CD8-positive, alpha-beta memory T cell (primary cell): ENCODE measurements at regions not wholly inside any gene's neighbourhood (a gene's known extent, or its start where the extent isn't known, plus 50 kb on each side); places are given as distances from the start of the nearest gene placed in this dataset.

ENCODE experiments used
- CTCF ChIA-PET: fragments of 350-600 bp; sonication (Branson Sonifier 250); formaldehyde crosslinking; loops from one replicate; lab custom pipeline; 2021; ENCODE audit warnings: antibody characterized with exemption; lab: Charles Lee
- POLR2A ChIA-PET: fragments of 350-600 bp; sonication (Branson Sonifier 250); formaldehyde crosslinking; loops from one replicate; lab custom pipeline; 2021; ENCODE audit warnings: antibody characterized with exemption; lab: Charles Lee
- DNase-seq, 5 donors: peaks; one replicate each; pipeline versions ENCODE4 v3.0.0 to v3.0.0-alpha.2; 2020 to 2022; ENCODE audit warnings: mixed read lengths in 1 of 5
- H3K27ac ChIP-seq: one replicate; pipeline ENCODE4 v1.7.0; 2013; ENCODE audit warnings: low read depth, mild to moderate bottlenecking, low read length, moderate library complexity
- H3K27me3 ChIP-seq: 2 replicates; pipeline ENCODE4 v1.7.0; 2013; ENCODE audit warnings: low read length, mild to moderate bottlenecking; ENCODE audit not compliant: insufficient read depth, poor library complexity, severe bottlenecking
- H3K36me3 ChIP-seq: 2 replicates; pipeline ENCODE4 v1.7.0; 2013; ENCODE audit warnings: mild to moderate bottlenecking, low read length, moderate library complexity; ENCODE audit not compliant: insufficient read depth
- H3K4me1 ChIP-seq: 2 replicates; pipeline ENCODE4 v1.7.0; 2013; ENCODE audit warnings: mild to moderate bottlenecking, low read length, moderate library complexity; ENCODE audit not compliant: insufficient read depth
- H3K4me3 ChIP-seq: 2 replicates; pipeline ENCODE4 v1.7.0; 2013; ENCODE audit warnings: mild to moderate bottlenecking, low read length
- H3K9me3 ChIP-seq: 2 replicates; pipeline ENCODE4 v1.7.0; 2013; ENCODE audit warnings: mild to moderate bottlenecking, low read length
- H3K27ac Mint-ChIP-seq, 8 donors: one replicate each; pipeline ENCODE4 v1.8.0; 2020 to 2021; ENCODE audit warnings: mixed read lengths in 8 of 8, mild to moderate bottlenecking in 6 of 8, inconsistent platforms in 3 of 8, moderate library complexity in 3 of 8
- H3K27me3 Mint-ChIP-seq, 2 donors: one replicate each; pipeline ENCODE4 v1.8.0; 2020 to 2021; ENCODE audit warnings: mixed read lengths in 2 of 2, mild to moderate bottlenecking in 1 of 2, moderate library complexity in 1 of 2
- H3K36me3 Mint-ChIP-seq, 3 donors: one replicate each; pipeline ENCODE4 v1.8.0; 2020 to 2021; ENCODE audit warnings: mixed read lengths in 3 of 3, inconsistent platforms in 1 of 3, mild to moderate bottlenecking in 1 of 3
- H3K4me1 Mint-ChIP-seq, 3 donors: one replicate each; pipeline ENCODE4 v1.8.0; 2020 to 2021; ENCODE audit warnings: mixed read lengths in 3 of 3, inconsistent platforms in 1 of 3, mild to moderate bottlenecking in 1 of 3
- H3K4me3 Mint-ChIP-seq, 7 donors: one replicate each; pipeline ENCODE4 v1.8.0; 2020 to 2021; ENCODE audit warnings: mixed read lengths in 7 of 7, mild to moderate bottlenecking in 6 of 7, moderate library complexity in 4 of 7, inconsistent platforms in 2 of 7
- H3K9me3 Mint-ChIP-seq, 5 donors: one replicate each; pipeline ENCODE4 v1.8.0; 2020 to 2022; ENCODE audit warnings: mixed read lengths in 5 of 5, mild to moderate bottlenecking in 3 of 5, moderate library complexity in 2 of 5, inconsistent platforms in 1 of 5

GRCh38 chr10:108422286-108422685 is 1257.8 kb upstream of the SORCS1 start:
- no peak overlapping the region for H3K4me3 ChIP-seq
- Mint-ChIP-seq H3K36me3 (no peaks in the 10 kb centered on the region), H3K27ac (no peak overlapping the region), H3K4me3 (no peak overlapping the region), H3K9me3 (peaks cover 3 to 15% (median 6%) of the 10 kb centered on the region in 5 donors), H3K27me3 (peaks cover 0 to 1% of the 10 kb centered on the region in 2 donors), H3K4me1 (no peaks in the 10 kb centered on the region)
- no peak overlapping the region for H3K27ac ChIP-seq
- no peaks in the 10 kb centered on the region for H3K36me3 ChIP-seq
- H3K27me3 ChIP-seq, result no peaks in the 10 kb centered on the region
- no peaks in the 10 kb centered on the region for H3K9me3 ChIP-seq
- DNase-seq, result no peak
- ChIA-PET CTCF (no interaction called here), POLR2A (no interaction called here)
- no peaks in the 10 kb centered on the region for H3K4me1 ChIP-seq

GRCh38 chr10:108421266-108421665 is 1256.8 kb upstream of the SORCS1 start:
- no peaks in the 10 kb centered on the region for H3K4me1 ChIP-seq
- H3K27ac Mint-ChIP-seq, result no peak overlapping the region
- POLR2A ChIA-PET, result no interaction called here

GRCh38 chr10:108413954-108414353 is 1249.4 kb upstream of the SORCS1 start:
- no peaks in the 10 kb centered on the region for H3K36me3 ChIP-seq
- H3K27ac ChIP-seq, result no peak overlapping the region
- CTCF ChIA-PET, result no interaction called here
- no peak overlapping the region for H3K4me3 Mint-ChIP-seq
- peaks cover 0 to 16% (median 5%) of the 10 kb centered on the region in 5 donors for H3K9me3 Mint-ChIP-seq
- no peaks in the 10 kb centered on the region for H3K4me1 ChIP-seq
- no peaks in the 10 kb centered on the region for H3K9me3 ChIP-seq
- no peak overlapping the region for H3K4me3 ChIP-seq
- H3K27ac Mint-ChIP-seq, result no peak overlapping the region
- no peaks in the 10 kb centered on the region for H3K27me3 Mint-ChIP-seq
- H3K27me3 ChIP-seq, result no peaks in the 10 kb centered on the region
- H3K4me1 Mint-ChIP-seq, result no peaks in the 10 kb centered on the region
- DNase-seq, result no peak
- no peaks in the 10 kb centered on the region for H3K36me3 Mint-ChIP-seq
- POLR2A ChIA-PET, result no interaction called here

More at GRCh38 chr10:108421266-108421665, 1256.8 kb upstream of the SORCS1 start:
- no peak for DNase-seq
- no peaks in the 10 kb centered on the region for H3K36me3 Mint-ChIP-seq
- H3K27ac ChIP-seq, result no peak overlapping the region
- peaks cover 0 to 1% of the 10 kb centered on the region in 2 donors for H3K27me3 Mint-ChIP-seq
- H3K27me3 ChIP-seq, result no peaks in the 10 kb centered on the region
- H3K9me3 Mint-ChIP-seq, result peaks cover 3 to 17% (median 6%) of the 10 kb centered on the region in 5 donors
- H3K36me3 ChIP-seq, result no peaks in the 10 kb centered on the region
- H3K9me3 ChIP-seq, result no peaks in the 10 kb centered on the region
- H3K4me1 Mint-ChIP-seq, result no peaks in the 10 kb centered on the region
- H3K4me3 ChIP-seq, result no peak overlapping the region
- no peak overlapping the region for H3K4me3 Mint-ChIP-seq
- CTCF ChIA-PET, result no interaction called here

GRCh38 chr10:108412323-108412722 is 1247.8 kb upstream of the SORCS1 start:
- POLR2A ChIA-PET, result no interaction called here
- Histone ChIP-seq H3K4me3 (no peak overlapping the region), H3K4me1 (no peaks in the 10 kb centered on the region), H3K9me3 (no peaks in the 10 kb centered on the region), H3K27ac (no peak overlapping the region), H3K36me3 (no peaks in the 10 kb centered on the region), H3K27me3 (no peaks in the 10 kb centered on the region)
- H3K9me3 Mint-ChIP-seq, result peaks cover 1 to 23% (median 8%) of the 10 kb centered on the region in 5 donors
- no peaks in the 10 kb centered on the region for H3K36me3 Mint-ChIP-seq
- H3K27ac Mint-ChIP-seq, result no peak overlapping the region
- H3K4me1 Mint-ChIP-seq, result no peaks in the 10 kb centered on the region
- CTCF ChIA-PET, result no interaction called here
- H3K27me3 Mint-ChIP-seq, result no peaks in the 10 kb centered on the region
- no peak overlapping the region for H3K4me3 Mint-ChIP-seq
- DNase-seq, result no peak

GRCh38 chr10:108411894-108412293 is 1247.4 kb upstream of the SORCS1 start:
- no peak overlapping the region for H3K27ac ChIP-seq
- no peak overlapping the region for H3K4me3 ChIP-seq
- ChIA-PET POLR2A (no interaction called here), CTCF (no interaction called here)
- Mint-ChIP-seq H3K36me3 (no peaks in the 10 kb centered on the region), H3K4me3 (no peak overlapping the region), H3K9me3 (peaks cover 1 to 26% (median 9%) of the 10 kb centered on the region in 5 donors), H3K4me1 (no peaks in the 10 kb centered on the region), H3K27ac (no peak overlapping the region), H3K27me3 (no peaks in the 10 kb centered on the region)
- no peaks in the 10 kb centered on the region for H3K27me3 ChIP-seq
- H3K9me3 ChIP-seq, result no peaks in the 10 kb centered on the region
- DNase-seq, result no peak
- no peaks in the 10 kb centered on the region for H3K36me3 ChIP-seq
- H3K4me1 ChIP-seq, result no peaks in the 10 kb centered on the region

- H3K4me1 ChIP-seq, result no peaks in the 10 kb centered on the region
- no peaks in the 10 kb centered on the region for H3K36me3 Mint-ChIP-seq
- no peak overlapping the region for H3K4me3 Mint-ChIP-seq
- no peak overlapping the region for H3K4me3 ChIP-seq
- ChIA-PET POLR2A (no interaction called here), CTCF (no interaction called here)
- no peaks in the 10 kb centered on the region for H3K36me3 ChIP-seq
- DNase-seq, result no peak
- H3K9me3 Mint-ChIP-seq, result peaks cover 1 to 23% (median 9%) of the 10 kb centered on the region in 5 donors
- H3K27me3 Mint-ChIP-seq, result no peaks in the 10 kb centered on the region
- H3K27me3 ChIP-seq, result no peaks in the 10 kb centered on the region
- no peak overlapping the region for H3K27ac ChIP-seq
- H3K9me3 ChIP-seq, result no peaks in the 10 kb centered on the region
- H3K27ac Mint-ChIP-seq, result no peak overlapping the region
- H3K4me1 Mint-ChIP-seq, result no peaks in the 10 kb centered on the region
Observed at GRCh38 chr10:108411206-108411605, 1246.7 kb upstream of the SORCS1 start.

GRCh38 chr10:108410236-108410635 is 1245.7 kb upstream of the SORCS1 start:
- peaks cover 1 to 21% (median 9%) of the 10 kb centered on the region in 5 donors for H3K9me3 Mint-ChIP-seq
- no peak overlapping the region for H3K4me3 Mint-ChIP-seq
- CTCF ChIA-PET, result no interaction called here
- H3K27me3 Mint-ChIP-seq, result no peaks in the 10 kb centered on the region
- no peaks in the 10 kb centered on the region for H3K36me3 ChIP-seq
- H3K27me3 ChIP-seq, result no peaks in the 10 kb centered on the region
- H3K9me3 ChIP-seq, result no peaks in the 10 kb centered on the region
- H3K36me3 Mint-ChIP-seq, result no peaks in the 10 kb centered on the region
- H3K4me1 Mint-ChIP-seq, result no peaks in the 10 kb centered on the region
- no peak overlapping the region for H3K27ac Mint-ChIP-seq
- no peak overlapping the region for H3K4me3 ChIP-seq
- H3K27ac ChIP-seq, result no peak overlapping the region
- POLR2A ChIA-PET, result no interaction called here
- H3K4me1 ChIP-seq, result no peaks in the 10 kb centered on the region
- no peak for DNase-seq

GRCh38 chr10:108409306-108409705 is 1244.8 kb upstream of the SORCS1 start:
- no peaks in the 10 kb centered on the region for H3K27me3 ChIP-seq
- Mint-ChIP-seq H3K9me3 (peaks cover 1 to 21% (median 9%) of the 10 kb centered on the region in 5 donors), H3K4me1 (no peaks in the 10 kb centered on the region), H3K36me3 (no peaks in the 10 kb centered on the region), H3K27me3 (no peaks in the 10 kb centered on the region), H3K4me3 (no peak overlapping the region), H3K27ac (no peak overlapping the region)
- no peaks in the 10 kb centered on the region for H3K36me3 ChIP-seq
- no peak overlapping the region for H3K4me3 ChIP-seq
- no peak for DNase-seq
- ChIA-PET CTCF (no interaction called here), POLR2A (no interaction called here)
- no peaks in the 10 kb centered on the region for H3K4me1 ChIP-seq
- no peak overlapping the region for H3K27ac ChIP-seq
- no peaks in the 10 kb centered on the region for H3K9me3 ChIP-seq

GRCh38 chr10:108404155-108404554 is 1239.6 kb upstream of the SORCS1 start:
- no peaks in the 10 kb centered on the region for H3K36me3 Mint-ChIP-seq
- H3K27ac ChIP-seq, result no peak overlapping the region
- CTCF ChIA-PET, result no interaction called here
- H3K27me3 Mint-ChIP-seq, result no peaks in the 10 kb centered on the region
- no peaks in the 10 kb centered on the region for H3K4me1 Mint-ChIP-seq
- no peak overlapping the region for H3K27ac Mint-ChIP-seq
- no peaks in the 10 kb centered on the region for H3K27me3 ChIP-seq
- H3K9me3 ChIP-seq, result no peaks in the 10 kb centered on the region
- H3K4me3 Mint-ChIP-seq, result no peak overlapping the region
- no peak for DNase-seq
- peaks cover 1 to 22% (median 12%) of the 10 kb centered on the region in 5 donors for H3K9me3 Mint-ChIP-seq
- H3K36me3 ChIP-seq, result no peaks in the 10 kb centered on the region
- POLR2A ChIA-PET, result no interaction called here
- no peaks in the 10 kb centered on the region for H3K4me1 ChIP-seq
- no peak overlapping the region for H3K4me3 ChIP-seq
